ENCODE measurements at regions not wholly inside any gene's neighbourhood (a gene's known extent, or its start where the extent isn't known, plus 50 kb on each side); places are given as distances from the start of the nearest gene placed in this dataset.
A peak's percentile ranks its signal among the peaks of the same experiment; 100 is the strongest.

GRCh38 chr1:230516889-230517288 lies 90.8 kb upstream of the PGBD5 start:
- no peak for DNase-seq (ENCODE audit: low read depth)

GRCh38 chr1:230515451-230516145 lies 89.5 kb upstream of the PGBD5 start:
- DNase-seq (ENCODE audit: low read depth): peak; percentile 44

- DNase-seq (ENCODE audit: low read depth): no peak
Measured at GRCh38 chr1:230510496-230510895, 84.4 kb upstream of the PGBD5 start.

GRCh38 chr1:230509281-230509977 lies 83.3 kb upstream of the PGBD5 start:
- peak; percentile 83 for DNase-seq (ENCODE audit: low read depth)

GRCh38 chr1:230507666-230508402 lies 81.7 kb upstream of the PGBD5 start:
- DNase-seq (ENCODE audit: low read depth): peak; percentile 67

- DNase-seq (ENCODE audit: low read depth): no peak
Measured at GRCh38 chr1:230507236-230507635, 81.1 kb upstream of the PGBD5 start.

GRCh38 chr1:230506451-230506850 lies 80.3 kb upstream of the PGBD5 start:
- no peak for DNase-seq (ENCODE audit: low read depth)

- DNase-seq (ENCODE audit: low read depth): no peak
Measured at GRCh38 chr1:230504310-230504709, 78.2 kb upstream of the PGBD5 start.

- peak; percentile 70 for DNase-seq (ENCODE audit: low read depth)
Measured at GRCh38 chr1:230503726-230504125, 77.6 kb upstream of the PGBD5 start.

- DNase-seq (ENCODE audit: low read depth): no peak
Measured at GRCh38 chr1:230502996-230503395, 76.9 kb upstream of the PGBD5 start.

- peak; percentile 31 for DNase-seq (ENCODE audit: low read depth)
Measured at GRCh38 chr1:230502306-230502705, 76.2 kb upstream of the PGBD5 start.

GRCh38 chr1:230501849-230502248 lies 75.7 kb upstream of the PGBD5 start:
- DNase-seq (ENCODE audit: low read depth): peak; percentile 93

GRCh38 chr1:230501242-230501641 lies 75.1 kb upstream of the PGBD5 start:
- DNase-seq (ENCODE audit: low read depth): peak; percentile 51

- DNase-seq (ENCODE audit: low read depth): no peak
Measured at GRCh38 chr1:230500063-230500462, 73.9 kb upstream of the PGBD5 start.

- no peak for DNase-seq (ENCODE audit: low read depth)
Measured at GRCh38 chr1:230499496-230499895, 73.4 kb upstream of the PGBD5 start.

GRCh38 chr1:230498704-230499103 lies 72.6 kb upstream of the PGBD5 start:
- no peak for DNase-seq (ENCODE audit: low read depth)

- no peak for DNase-seq (ENCODE audit: low read depth)
Measured at GRCh38 chr1:230496451-230496850, 70.3 kb upstream of the PGBD5 start.

- DNase-seq (ENCODE audit: low read depth): peak; percentile 35
Measured at GRCh38 chr1:230495891-230496385, 69.8 kb upstream of the PGBD5 start.

GRCh38 chr1:230495076-230495475 lies 68.9 kb upstream of the PGBD5 start:
- DNase-seq (ENCODE audit: low read depth): peak; percentile 77

- no peak for DNase-seq (ENCODE audit: low read depth)
Measured at GRCh38 chr1:230494514-230494913, 68.4 kb upstream of the PGBD5 start.

GRCh38 chr1:230494026-230494425 lies 67.9 kb upstream of the PGBD5 start:
- no peak for DNase-seq (ENCODE audit: low read depth)

GRCh38 chr1:230493264-230493663 lies 67.1 kb upstream of the PGBD5 start:
- DNase-seq (ENCODE audit: low read depth): peak; percentile 56
